ENCODE measurements at regions not wholly inside any gene's neighbourhood (a gene's known extent, or its start where the extent isn't known, plus 50 kb on each side); places are given as distances from the start of the nearest gene placed in this dataset.

GRCh38 chr9:79800578-79800977 lies 228.8 kb downstream of the TLE4 start:
- no peak for DNase-seq

- DNase-seq = no peak
These were observed 228.0 kb downstream of the TLE4 start for GRCh38 chr9:79799691-79800335.

GRCh38 chr9:79798450-79798849 lies 226.7 kb downstream of the TLE4 start:
- DNase-seq = no peak

- DNase-seq = no peak
These were observed 224.6 kb downstream of the TLE4 start for GRCh38 chr9:79796411-79796810.

- no peak for DNase-seq
These were observed 216.9 kb downstream of the TLE4 start for GRCh38 chr9:79788662-79789061.

- no peak for DNase-seq
These were observed 209.5 kb downstream of the TLE4 start for GRCh38 chr9:79781263-79781662.

- no peak for DNase-seq
These were observed 208.8 kb downstream of the TLE4 start for GRCh38 chr9:79780559-79780958.

GRCh38 chr9:79779901-79780300 lies 208.1 kb downstream of the TLE4 start:
- no peak for DNase-seq

GRCh38 chr9:79778581-79778980 lies 206.8 kb downstream of the TLE4 start:
- no peak for DNase-seq

GRCh38 chr9:79776581-79776980 lies 204.8 kb downstream of the TLE4 start:
- no peak for DNase-seq

Measured in NCI-H748 treated with DMSO at 0.1 percent for 48 hours (cell line).